Pancreas (tissue), 10 donors: ENCODE measurements at regions not wholly inside any gene's neighbourhood (a gene's known extent, or its start where the extent isn't known, plus 50 kb on each side); places are given as distances from the start of the nearest gene placed in this dataset.

Experiments
- ATAC-seq, 4 donors: fragments of 200-7000 bp; cut with Tn5 transposase; one replicate each; pipeline versions ENCODE4 v1.8.0 to v1.9.1; 2020; ENCODE audit warnings: mild to moderate bottlenecking in 4 of 4, moderate library complexity in 4 of 4
- DNase-seq, 6 donors: peaks; one replicate each; pipeline ENCODE4 v3.0.0-alpha.2; 2020
- FAIRE-seq: peaks from 2 replicates; lab custom pipeline; 2012; peaks lifted over from hg19 to GRCh38; lab: Jason Lieb, UNC
- H3K27ac ChIP-seq, 4 donors: fragments of 200-600 bp; sonication (generic); 1 replicate in 3 of 4; 2 replicates in 1 of 4; pipeline versions ENCODE4 v1.5.0 to v1.8.0; 2020
- H3K27me3 ChIP-seq, 4 donors: fragments of 200-600 bp; one replicate each; pipeline ENCODE4 v1.8.0; 2021
- H3K36me3 ChIP-seq, 3 donors: fragments of 200-600 bp; sonication (generic) in 1 of 3; one replicate each; pipeline versions ENCODE4 v1.5.0 to v1.8.0; 2020 to 2021
- H3K4me1 ChIP-seq, 3 donors: fragments of 200-600 bp; one replicate each; pipeline ENCODE4 v1.8.0; 2021
- H3K4me3 ChIP-seq, 4 donors: fragments of 200-600 bp; sonication (generic) in 2 of 4; one replicate each; pipeline versions ENCODE4 v1.5.0 to v1.8.0; 2020 to 2021
- H3K9me3 ChIP-seq, 4 donors: fragments of 200-600 bp; one replicate each; pipeline ENCODE4 v1.8.0; 2021
- CTCF ChIP-seq, 4 donors: fragments of 200-600 bp; sonication (generic) in 3 of 4; IDR thresholded peaks; one replicate each; pipeline versions ENCODE4 v1.5.0 to v1.8.0; 2021; ENCODE audit warnings: antibody characterized with exemption in 4 of 4
- WGBS, 2 donors: extraction: QIAGEN DNeasy Blood & Tissue Kit; methylation state at CpG; one replicate each; pipeline ENCODE4 v1.1.7; 2013; 5-methylcytosine and 5-hydroxymethylcytosine counted together
- intact Hi-C, 3 donors: fragments of 100-400 bp; cut with DNase I; formaldehyde crosslinking; loops; one replicate each; pipeline versions ENCODE4 v1.11.1 to v1.14.2; 2022
- donor health status: healthy with polysubstance abuse.
- donor health status: DM: no; HTN: no; CAD: no; lungs with moderate emphysema.
- donor health status: DM: no; HTN: no; CAD: no.
- donor health status: control.
- donor health status: control.
- donor health status: Bipolar disorder and iron deficiency.
- donor health status: DM: yes; HTN: yes; CAD: no.
- donor health status: DM: no; HTN: no; CAD: no.
- donor health status: DM: no; HTN: no; CAD: no.
- donor health status: DM: yes; HTN: yes; CAD: no.

GRCh38 chr4:167786504-167786903 lies 305.8 kb upstream of the ANXA10 start:
- H3K4me3 ChIP-seq: no peak overlapping the region
- H3K9me3 ChIP-seq: no peaks in the 10 kb centered on the region
- WGBS, 2 donors: 88 to 96% methylated on average over 3 of the region's 3 CpGs
- no peaks in the 10 kb centered on the region for H3K4me1 ChIP-seq
- intact Hi-C loops: no loop called here
- H3K36me3 ChIP-seq: no peaks in the 10 kb centered on the region
- H3K27ac ChIP-seq: no peak overlapping the region
- no peak for FAIRE-seq
- H3K27me3 ChIP-seq: no peaks in the 10 kb centered on the region
- no peak for TF ChIP-seq CTCF (IDR thresholded peaks at IDR 0.05)
- no peak for ATAC-seq
- no peak for DNase-seq

- TF ChIP-seq CTCF (IDR thresholded peaks at IDR 0.05): no peak
- DNase-seq: no peak
- no peak for FAIRE-seq
- no peaks in the 10 kb centered on the region for H3K9me3 ChIP-seq
- H3K27ac ChIP-seq: no peak overlapping the region
- 85 to 93% methylated on average over 1 of the region's 1 CpG for WGBS, 2 donors
- H3K27me3 ChIP-seq: no peaks in the 10 kb centered on the region
- H3K4me1 ChIP-seq: no peaks in the 10 kb centered on the region
- intact Hi-C loops: no loop called here
- H3K4me3 ChIP-seq: no peak overlapping the region
- no peak for ATAC-seq
- no peaks in the 10 kb centered on the region for H3K36me3 ChIP-seq
Measured at GRCh38 chr4:167787231-167787630, 305.1 kb upstream of the ANXA10 start.

GRCh38 chr4:167802463-167803212 lies 289.7 kb upstream of the ANXA10 start:
- intact Hi-C loops: no loop called here
- Histone ChIP-seq H3K4me3 (no peak overlapping the region), H3K36me3 (no peaks in the 10 kb centered on the region), H3K27ac (no peak overlapping the region), H3K9me3 (no peaks in the 10 kb centered on the region), H3K27me3 (no peaks in the 10 kb centered on the region), H3K4me1 (no peaks in the 10 kb centered on the region)
- no peak for TF ChIP-seq CTCF (IDR thresholded peaks at IDR 0.05)
- no peak for DNase-seq
- no peak for FAIRE-seq
- 73 to 79% methylated on average over 3 of the region's 3 CpGs for WGBS, 2 donors
- ATAC-seq: no peak

GRCh38 chr4:167811958-167812357 lies 280.4 kb upstream of the ANXA10 start:
- Histone ChIP-seq H3K27ac (no peak overlapping the region), H3K9me3 (no peaks in the 10 kb centered on the region), H3K4me3 (no peak overlapping the region), H3K4me1 (no peaks in the 10 kb centered on the region), H3K27me3 (no peaks in the 10 kb centered on the region), H3K36me3 (no peaks in the 10 kb centered on the region)
- TF ChIP-seq CTCF (IDR thresholded peaks at IDR 0.05): no peak
- FAIRE-seq (no peak), DNase-seq (no peak), ATAC-seq (no peak)
- WGBS, 2 donors: 33 to 43% methylated on average over 1 of the region's 1 CpG
- intact Hi-C loops: no loop called here

GRCh38 chr4:167826281-167826680 lies 266.1 kb upstream of the ANXA10 start:
- peaks cover 0 to 4% (median 0%) of the 10 kb centered on the region in 4 donors for H3K27me3 ChIP-seq
- FAIRE-seq (no peak), ATAC-seq (no peak), DNase-seq (no peak)
- intact Hi-C loops: no loop called here
- 52 to 65% methylated on average over 2 of the region's 2 CpGs for WGBS, 2 donors
- H3K4me1 ChIP-seq: no peaks in the 10 kb centered on the region
- TF ChIP-seq CTCF (IDR thresholded peaks at IDR 0.05): no peak
- no peak overlapping the region for H3K27ac ChIP-seq
- no peaks in the 10 kb centered on the region for H3K9me3 ChIP-seq
- no peak overlapping the region for H3K4me3 ChIP-seq
- no peaks in the 10 kb centered on the region for H3K36me3 ChIP-seq
